PFSK-1 (cell line): ENCODE measurements at regions not wholly inside any gene's neighbourhood (a gene's known extent, or its start where the extent isn't known, plus 50 kb on each side); places are given as distances from the start of the nearest gene placed in this dataset.

ENCODE experiments used
- FOXP2 ChIP-seq: optimal IDR thresholded peaks from 2 replicates; pipeline ENCODE3; 2011; ENCODE audit warnings: borderline replicate concordance, control low read depth, inconsistent platforms; ENCODE audit not compliant: insufficient read depth; ENCODE audit errors: extremely low read length, extremely low read depth
- POLR2AphosphoS5 ChIP-seq: IDR thresholded peaks from 2 replicates; pipeline ENCODE4 v1.6.1; 2012; ENCODE audit warnings: low read depth, mild to moderate bottlenecking, control low read depth, low read length, moderate library complexity
- REST ChIP-seq, 2 experiments: IDR thresholded peaks; 2 replicates each; pipeline versions ENCODE4 v1.6.1 to v1.8.0; 2011 to 2012; ENCODE audit warnings: low read depth in 2 of 2, low read length in 2 of 2, control low read depth in 1 of 2, inconsistent platforms in 1 of 2, mild to moderate bottlenecking in 1 of 2, moderate library complexity in 1 of 2; ENCODE audit not compliant: insufficient read depth in 1 of 2
- SIN3A ChIP-seq: IDR thresholded peaks from 2 replicates; pipeline ENCODE4 v1.6.1; 2012; ENCODE audit warnings: mild to moderate bottlenecking, low read length, moderate library complexity, borderline replicate concordance; ENCODE audit not compliant: insufficient read depth
- TAF1 ChIP-seq: IDR thresholded peaks from 2 replicates; pipeline ENCODE4 v1.6.1; 2012; ENCODE audit warnings: low read length, control low read depth, borderline replicate concordance; ENCODE audit not compliant: insufficient read depth

DNA sequence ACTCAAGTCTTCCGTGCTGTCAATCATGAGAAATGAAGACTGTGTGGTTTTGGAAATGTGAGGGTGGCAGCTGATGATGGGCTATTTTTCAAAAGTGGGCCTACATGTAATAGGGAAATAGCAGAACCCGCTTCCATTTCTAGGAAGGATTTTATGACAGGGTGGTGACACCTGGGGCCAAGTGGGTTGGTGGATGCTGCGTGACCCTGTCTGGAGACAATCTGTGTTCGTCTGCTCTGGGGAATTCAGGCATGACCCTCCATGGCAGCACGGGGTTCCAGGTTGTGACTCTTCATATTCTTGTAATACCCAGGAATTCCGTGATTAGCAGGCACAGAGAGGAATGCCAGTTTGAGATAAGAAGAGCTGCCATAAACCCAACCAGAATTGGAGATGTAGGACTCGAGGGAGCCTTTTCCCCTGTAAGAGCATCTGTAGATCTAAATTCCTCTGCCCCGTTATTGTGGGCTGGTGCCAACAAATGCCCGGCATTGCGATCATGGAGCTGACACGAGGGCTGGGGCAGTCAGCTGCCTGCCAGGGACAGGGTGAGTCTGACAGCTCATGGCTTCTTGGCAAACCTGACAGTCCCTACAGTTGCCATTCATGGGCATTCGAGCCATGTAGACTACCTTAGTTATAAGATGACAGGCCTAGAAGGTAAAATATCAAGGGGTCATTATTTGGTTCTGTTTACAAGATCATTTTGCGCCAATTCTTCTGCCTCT is 279.7 kb downstream of the GADD45G start:
- TF ChIP-seq SIN3A: no peak
- TF ChIP-seq POLR2AphosphoS5: no peak
- TF ChIP-seq FOXP2: no peak

DNA sequence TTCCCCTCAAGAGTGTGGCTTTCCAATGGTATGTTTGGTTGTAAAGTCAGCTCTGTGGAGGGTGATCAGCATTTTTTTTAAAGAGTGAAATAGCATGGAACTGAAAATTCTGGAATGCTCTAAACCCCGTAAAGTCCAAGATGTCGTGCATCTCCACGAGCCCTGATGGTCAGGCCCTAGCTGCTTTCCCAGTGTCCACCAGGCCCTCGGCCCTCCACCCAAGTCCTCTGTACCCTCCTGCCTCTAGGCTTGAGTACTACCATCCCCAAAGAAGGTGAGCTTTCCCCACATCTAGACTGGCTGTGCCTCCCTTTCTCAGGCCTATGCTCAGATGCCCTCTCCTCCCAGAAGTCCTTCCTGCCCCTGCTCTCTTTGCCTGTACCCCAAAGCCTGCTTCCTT is 280.3 kb downstream of the GADD45G start:
- TF ChIP-seq SIN3A: no peak

DNA sequence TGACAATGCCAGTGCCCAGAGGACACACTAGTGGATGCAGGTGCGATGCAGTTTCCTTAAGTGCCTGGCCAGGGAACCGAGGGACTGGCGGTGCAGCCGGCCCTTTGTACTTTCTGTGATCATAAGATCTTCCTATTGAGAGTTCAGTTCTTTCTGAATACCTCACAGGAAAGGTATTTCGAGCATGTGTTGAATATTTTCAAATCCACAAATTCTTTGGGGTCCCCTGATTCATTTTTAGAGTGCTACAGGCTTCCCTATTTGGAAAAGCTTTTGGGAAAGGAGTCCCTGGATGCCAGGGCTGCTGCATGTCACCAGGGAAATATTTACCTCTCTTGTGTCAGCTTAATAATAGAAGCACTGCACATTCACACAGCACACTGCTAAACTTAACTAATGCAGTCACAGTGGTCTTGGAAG is 281.5 kb downstream of the GADD45G start:
- TF ChIP-seq FOXP2 (no peak), POLR2AphosphoS5 (no peak), REST (IDR thresholded peaks at IDR 0.05; ENCODE audit: insufficient read depth in 1 of 2, low read depth in 2 of 2, low read length in 2 of 2) (no peak), TAF1 (no peak), SIN3A (no peak)

DNA sequence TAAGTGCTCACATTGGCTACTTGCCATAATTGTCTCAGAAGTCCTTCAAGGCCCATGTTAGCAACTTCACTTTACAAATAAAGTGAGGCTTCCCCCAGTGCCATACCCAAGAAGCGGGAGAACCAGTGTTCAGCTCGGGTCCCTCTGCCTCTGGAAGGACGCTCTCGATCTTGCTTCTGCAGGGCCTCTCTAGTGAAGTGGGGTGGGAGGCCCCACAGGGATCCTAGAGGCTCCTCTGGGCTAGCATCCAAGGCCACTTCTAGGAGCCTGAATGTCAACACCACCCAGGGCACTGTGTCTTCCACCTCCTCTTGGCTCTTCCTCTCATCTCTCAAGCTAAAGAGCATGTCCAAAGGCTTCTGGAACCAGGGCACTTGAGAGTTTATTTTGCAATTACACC is 282.5 kb downstream of the GADD45G start:
- TF ChIP-seq REST (IDR thresholded peaks at IDR 0.05; ENCODE audit: insufficient read depth in 1 of 2, low read depth in 2 of 2, low read length in 2 of 2) (no peak), SIN3A (no peak), FOXP2 (no peak), TAF1 (no peak), POLR2AphosphoS5 (no peak)

GRCh38 chr9:89888233-89888632 is 283.4 kb downstream of the GADD45G start:
- TF ChIP-seq TAF1 (no peak), FOXP2 (no peak)

- TF ChIP-seq REST (IDR thresholded peaks at IDR 0.05; ENCODE audit: insufficient read depth in 1 of 2, low read depth in 2 of 2, low read length in 2 of 2) (no peak), TAF1 (no peak), FOXP2 (no peak), SIN3A (no peak), POLR2AphosphoS5 (no peak)
These were observed 283.9 kb downstream of the GADD45G start for GRCh38 chr9:89888677-89889076.
